HG03135 (cell line): ENCODE measurements at regions not wholly inside any gene's neighbourhood (a gene's known extent, or its start where the extent isn't known, plus 50 kb on each side); places are given as distances from the start of the nearest gene placed in this dataset.
"Not testable (repeated sequence)": the region's sequence is repeated elsewhere in the genome, so short reads cannot be mapped to it uniquely, and the experiment has no call there.

Experiments
- ATAC-seq: cut with Tn5 transposase; IDR thresholded peaks from one replicate; pipeline ENCODE4 v1.9.1; 2021; ENCODE audit warnings: mild to moderate bottlenecking, moderate library complexity; ENCODE audit not compliant: unreplicated experiment

DNA sequence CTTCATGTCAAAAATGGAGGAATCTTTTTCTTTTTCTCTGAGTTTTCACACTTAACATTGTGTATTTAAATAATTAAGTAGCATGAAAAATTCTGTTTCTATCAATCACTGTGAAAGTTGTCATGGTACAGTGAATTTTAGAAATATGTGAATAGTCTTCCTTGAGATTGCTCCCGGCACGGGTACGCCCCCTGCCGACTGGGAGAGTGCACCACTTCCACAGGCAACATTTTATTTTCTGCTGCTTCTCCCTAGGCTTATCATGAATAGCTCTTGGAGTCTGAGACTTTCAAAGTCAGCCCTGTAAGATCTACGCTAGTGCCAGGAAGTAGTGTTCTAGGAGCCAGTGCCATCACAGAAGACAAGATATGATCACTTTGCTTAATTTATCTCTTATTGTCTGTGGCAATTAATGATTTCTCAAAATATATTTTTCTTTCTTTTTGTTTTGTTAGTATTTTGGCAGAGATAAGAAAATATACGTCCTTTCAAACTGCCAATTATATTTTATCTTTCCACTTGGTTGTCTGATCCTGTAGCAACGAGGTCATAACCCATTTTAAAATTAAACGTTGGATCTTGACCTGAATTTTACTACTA lies 763.8 kb upstream of the AADAT start:
- peak; percentile 79 for ATAC-seq

DNA sequence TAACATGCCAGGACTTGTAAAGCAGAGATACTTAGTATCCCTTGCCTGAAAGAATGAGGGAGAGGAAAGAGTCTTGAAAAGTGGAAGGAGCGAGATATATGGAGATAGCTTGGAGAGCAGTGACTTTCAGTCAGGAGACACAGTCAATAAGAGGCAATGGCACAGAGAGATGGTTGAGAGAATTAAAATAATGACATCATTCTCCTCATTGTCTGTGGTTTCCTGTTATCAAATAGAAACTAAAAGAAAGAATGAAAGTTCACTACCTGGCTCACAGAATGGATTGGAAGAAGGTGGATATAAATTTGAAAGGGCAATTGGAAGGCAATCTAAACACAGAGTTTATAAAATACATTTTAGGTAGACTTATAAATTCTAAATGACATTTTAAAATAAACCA lies 760.2 kb upstream of the AADAT start:
- ATAC-seq = peak; percentile 69

DNA sequence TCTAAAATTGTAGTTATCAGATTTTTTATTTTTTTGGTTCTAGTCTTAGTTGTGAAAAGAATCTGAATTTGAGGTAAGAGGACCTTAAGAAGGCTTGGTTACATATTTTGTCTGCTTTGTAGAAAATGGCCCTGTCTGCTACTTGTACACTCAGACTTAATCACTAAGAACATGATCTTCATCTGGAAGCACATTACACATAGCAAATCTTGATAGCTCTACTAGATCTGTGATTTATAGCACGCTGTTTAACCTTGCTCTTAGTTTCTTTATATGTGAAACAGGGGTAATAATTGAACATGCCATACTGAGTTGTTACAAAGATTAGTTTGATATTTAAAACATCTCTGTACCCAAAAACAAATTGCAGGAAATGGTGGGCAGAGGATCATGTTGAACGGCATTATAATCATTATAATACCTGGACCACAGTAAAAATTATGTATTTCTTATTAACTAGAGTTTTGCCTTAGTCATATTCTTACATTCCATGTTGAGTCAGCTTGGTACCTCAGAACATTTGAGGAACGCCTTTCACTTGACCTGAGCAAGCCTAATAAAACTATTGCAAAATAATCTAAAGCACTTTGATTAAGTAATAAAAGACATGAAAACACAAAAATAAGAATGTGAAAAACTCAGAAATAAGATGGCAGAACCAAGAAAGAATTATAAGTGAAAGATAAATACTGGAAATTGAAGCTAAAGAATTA lies 738.0 kb upstream of the AADAT start:
- ATAC-seq = no peak

DNA sequence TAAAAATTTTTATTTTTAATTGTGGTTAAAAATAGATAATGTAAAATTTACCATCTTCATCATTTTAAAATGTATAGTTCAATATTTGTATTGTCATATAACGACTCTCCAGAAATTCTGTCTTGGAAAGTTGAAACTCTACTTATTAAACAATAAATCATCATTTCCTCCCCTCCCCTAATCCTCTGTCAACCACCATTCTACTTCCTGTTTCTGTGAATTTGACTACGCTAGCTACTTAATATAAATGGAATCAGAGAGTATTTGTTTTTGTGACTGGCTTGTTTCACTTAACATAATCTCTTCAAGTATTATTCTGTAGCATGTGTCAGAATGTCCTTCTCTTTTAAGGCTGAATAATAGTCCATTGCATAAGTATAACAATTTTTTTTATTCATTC lies 729.0 kb upstream of the AADAT start:
- no peak for ATAC-seq

DNA sequence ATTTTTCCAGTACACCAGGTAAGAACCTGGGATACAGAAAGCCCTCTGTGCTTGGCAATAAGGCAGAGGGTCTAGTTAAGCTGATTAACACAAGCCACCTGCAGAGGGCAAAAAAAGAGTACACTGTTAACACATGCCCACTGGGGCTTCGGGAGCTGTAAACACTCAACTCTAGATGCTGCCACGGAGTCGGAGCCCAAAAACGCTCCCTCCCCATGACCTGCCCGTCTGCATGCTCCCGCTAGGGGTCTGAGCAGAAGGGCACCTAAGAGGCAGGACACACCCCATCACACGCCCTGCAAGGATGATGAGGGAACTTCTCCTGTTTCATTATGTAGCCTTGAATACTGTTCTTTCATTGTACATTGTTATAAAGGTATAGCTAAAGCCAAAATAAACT lies 715.6 kb upstream of the AADAT start:
- no peak for ATAC-seq

DNA sequence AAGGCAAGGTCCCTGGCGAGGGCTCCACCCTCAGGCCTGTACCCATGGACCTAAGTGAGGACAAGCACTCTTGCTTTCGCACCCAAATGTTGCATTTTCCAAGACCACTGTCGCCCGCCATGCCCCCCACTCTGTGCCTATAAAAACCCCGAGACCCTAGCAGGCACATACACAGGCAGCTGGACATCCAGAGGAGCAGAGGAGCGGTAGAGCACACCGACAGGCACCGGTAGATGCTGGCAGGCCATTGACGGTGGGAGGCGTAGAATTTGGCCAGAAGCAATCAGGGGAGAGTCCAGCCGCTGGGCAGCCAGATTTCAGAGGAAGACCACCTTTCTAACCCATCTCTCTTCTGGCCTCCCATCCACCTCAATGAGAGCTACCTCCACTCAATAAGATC lies 715.2 kb upstream of the AADAT start:
- ATAC-seq = no peak

DNA sequence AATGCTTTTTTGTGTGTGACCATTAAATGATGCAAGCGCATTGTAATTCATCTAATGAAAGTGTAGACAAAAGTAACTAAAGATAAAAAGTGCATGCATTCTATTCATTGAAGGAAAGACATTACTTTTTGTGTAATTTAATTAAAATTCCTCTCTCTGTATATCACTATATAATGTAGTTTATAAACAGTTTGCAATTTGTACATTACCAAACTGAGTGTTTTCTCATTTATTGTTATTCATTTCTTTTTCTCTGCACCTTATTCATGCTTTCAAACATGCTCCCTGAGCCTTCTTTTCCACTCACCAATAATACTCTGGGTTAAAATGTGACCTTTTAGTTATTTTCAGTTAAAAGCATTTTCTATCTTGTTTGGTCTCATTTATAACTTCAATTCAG lies 713.7 kb upstream of the AADAT start:
- no peak for ATAC-seq

DNA sequence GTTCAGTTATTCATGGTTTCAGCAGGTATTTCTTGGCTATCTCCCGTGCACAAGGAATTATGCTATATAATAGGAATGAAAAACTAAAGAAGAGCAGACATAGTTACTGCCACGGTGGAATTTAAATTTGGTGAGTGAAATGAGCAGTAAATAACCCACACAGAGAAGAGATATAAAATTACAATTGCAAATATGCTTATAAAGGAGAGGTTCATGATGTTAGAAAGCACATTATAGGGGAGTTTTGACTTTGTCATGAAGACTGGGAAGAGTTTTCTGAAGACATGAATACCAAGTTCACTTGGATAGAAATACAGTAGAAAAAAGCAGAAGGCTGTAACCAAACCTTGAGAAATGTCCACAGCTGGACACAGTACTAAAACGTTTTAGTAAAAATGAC lies 712.0 kb upstream of the AADAT start:
- no peak for ATAC-seq

DNA sequence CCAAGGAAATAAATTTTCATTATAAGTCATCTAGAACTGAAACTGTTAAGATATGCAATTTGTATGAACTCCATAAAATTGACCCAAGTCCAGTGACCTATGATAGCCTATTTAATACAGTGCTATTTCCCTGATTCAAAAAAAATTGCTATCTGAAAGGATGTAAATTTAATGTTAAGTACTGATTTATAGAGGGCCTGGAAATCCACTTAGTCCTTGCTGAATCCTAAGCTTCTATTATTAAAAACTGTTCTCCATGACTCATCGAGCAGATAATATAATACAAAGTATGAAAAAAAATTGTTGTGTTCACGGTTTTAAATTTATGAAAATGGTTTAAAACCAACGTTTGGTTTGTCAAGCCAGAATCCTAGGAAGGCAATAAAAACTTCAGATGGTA lies 704.8 kb upstream of the AADAT start:
- no peak for ATAC-seq

DNA sequence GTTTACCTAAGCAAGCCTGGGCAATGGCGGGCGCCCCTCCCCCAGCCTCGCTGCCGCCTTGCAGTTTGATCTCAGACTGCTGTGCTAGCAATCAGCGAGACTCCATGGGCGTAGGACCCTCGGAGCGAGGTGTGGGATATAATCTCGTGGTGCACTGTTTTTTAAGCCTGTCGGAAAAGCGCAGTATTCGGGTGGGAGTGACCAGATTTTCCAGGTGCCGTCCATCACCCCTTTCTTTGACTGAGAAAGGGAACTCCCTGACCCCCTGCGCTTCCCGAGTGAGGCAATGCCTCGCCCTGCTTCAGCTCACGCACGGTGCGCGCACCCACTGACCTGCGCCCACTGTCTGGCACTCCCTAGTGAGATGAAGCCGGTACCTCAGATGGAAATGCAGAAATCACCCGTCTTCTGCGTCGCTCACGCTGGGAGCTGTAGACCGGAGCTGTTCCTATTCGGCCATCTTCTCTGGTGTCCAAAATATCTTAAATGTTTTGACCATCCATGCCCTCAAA lies 698.8 kb upstream of the AADAT start:
- ATAC-seq = not testable (repeated sequence)

DNA sequence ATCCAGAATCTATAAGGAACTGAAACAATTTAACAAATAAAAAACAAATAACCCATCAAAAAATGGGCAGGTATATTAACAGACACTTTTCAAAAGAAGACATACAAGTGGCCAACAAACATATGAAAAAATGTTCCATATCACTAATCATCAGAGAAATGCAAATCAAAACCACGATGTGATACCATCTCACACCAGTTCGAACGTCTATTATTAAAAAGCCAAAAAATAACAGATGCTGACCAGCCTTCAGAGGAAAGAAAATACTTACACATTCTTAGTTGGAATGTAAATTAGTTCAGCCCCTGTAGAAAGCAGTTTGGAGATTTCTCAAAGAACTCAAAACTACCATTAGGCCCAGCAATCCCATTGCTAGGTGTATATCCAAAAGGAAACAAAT lies 687.9 kb upstream of the AADAT start:
- no peak for ATAC-seq

DNA sequence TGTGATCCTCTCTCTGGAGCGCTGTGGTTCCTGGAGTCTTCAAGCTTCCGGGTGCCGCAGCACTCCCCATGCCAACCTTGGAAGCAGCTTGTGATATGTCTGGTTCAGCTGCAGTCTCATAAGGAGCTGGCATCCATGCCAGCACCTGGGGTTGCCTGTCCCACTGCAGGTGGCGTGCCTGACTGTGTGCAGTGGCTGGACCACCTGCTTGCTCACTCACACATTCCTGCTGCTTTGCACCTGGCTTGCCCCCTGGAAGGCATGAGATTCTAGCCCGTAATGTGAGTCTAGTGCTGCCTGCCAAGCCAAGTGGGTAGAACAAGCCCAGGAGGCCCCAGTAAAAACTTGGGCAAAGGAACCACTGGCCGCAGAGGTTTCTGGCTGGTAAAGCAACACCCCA lies 687.2 kb upstream of the AADAT start:
- no peak for ATAC-seq

DNA sequence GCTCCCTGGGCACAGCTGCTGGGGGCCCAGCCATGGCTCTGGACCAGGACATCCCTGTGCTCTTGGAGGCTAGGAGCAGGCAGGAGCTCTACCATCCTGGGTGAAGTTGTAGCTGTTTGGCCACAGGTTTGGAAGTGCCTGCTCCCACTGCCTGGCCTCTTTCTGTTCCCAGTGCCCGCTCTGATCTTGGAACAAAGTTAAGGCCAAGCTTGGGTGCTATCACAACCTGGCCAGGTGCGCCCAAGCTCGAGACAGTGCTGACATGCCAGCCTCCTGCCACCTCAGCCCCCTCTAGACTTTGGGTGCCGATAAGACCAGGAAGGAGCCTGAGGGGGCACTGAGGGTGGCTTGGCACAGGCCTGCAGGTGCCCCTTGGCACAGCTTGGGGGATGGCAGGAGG lies 686.1 kb upstream of the AADAT start:
- ATAC-seq = no peak

DNA sequence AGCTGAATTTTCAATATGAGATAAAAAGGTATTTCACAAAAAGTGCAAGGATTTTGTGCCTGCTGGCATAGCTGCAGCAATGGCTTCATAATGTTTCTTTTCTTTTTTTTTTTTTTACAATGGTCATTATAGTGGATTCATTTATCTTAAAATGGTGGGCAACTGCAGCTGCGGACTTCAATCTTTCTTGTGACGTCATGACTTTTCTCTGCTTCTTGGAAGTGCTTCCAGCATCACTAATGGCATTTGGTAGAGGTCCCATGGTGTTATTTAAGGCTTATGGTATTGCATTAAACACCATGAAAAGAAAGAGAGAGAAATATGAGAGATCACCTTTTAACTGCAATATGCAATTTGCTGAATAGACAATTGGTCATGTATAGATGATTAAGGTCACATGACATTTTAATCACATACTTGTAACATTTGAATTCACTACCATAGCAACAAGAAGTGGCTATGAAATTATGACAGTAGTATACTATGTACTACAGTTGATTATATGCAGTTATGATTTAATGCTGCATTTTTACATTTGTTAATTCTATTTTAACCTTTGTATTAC lies 684.0 kb upstream of the AADAT start:
- ATAC-seq = no peak

DNA sequence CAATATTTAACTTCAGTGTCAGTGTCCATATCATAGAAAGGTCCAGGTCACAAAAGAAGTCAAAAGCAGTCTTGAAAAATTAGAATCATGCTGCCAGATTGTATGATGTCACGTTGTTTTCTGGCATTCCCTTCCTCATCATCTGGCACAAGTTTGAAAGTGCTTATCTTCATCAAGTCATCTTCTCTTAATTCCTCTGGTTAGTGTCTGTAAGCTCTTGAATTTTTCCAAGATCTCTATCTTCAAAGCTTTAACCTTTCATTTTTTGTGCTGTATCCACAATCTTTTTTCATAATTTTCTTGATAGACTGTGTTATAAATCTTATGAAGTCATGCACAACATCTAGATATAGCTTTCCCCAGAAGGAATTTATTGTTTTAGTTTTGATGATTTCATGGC lies 682.7 kb upstream of the AADAT start:
- no peak for ATAC-seq

DNA sequence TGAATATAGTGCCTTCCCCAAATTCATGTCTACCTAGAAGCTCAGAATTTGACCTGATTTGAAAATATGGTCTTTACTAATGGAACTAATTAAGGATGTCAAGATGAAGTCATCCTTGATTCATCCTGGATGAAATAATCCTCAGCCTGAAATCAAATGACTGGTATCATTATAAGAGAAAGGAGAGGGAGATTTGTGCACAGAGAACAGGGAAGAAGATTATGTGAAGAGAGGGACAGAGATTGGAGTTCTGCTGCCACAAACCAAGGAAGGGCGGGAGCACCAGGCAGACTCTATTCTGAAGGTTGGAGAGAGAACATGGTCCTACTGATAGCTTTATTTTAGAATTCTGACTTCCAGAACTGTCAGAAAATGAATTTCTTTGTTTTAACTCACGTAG lies 680.9 kb upstream of the AADAT start:
- no peak for ATAC-seq

DNA sequence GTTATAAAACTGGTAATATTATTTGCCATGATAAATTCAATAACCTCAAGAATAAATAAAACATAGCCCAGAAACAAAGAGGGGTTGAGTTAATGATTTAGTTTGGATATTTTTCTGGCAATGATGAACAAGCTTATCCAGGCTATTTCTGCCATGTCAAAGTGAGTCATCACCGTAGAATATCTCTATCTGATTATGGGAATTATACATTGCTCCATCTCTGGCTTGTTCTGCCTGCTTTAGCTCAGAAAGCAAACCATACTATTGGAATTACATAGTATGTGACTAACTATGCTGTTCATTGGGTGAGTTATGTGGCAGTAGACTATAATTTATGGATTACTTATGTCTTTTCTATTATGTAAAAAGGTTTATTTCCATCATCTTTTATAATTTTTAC lies 680.1 kb upstream of the AADAT start:
- no peak for ATAC-seq

DNA sequence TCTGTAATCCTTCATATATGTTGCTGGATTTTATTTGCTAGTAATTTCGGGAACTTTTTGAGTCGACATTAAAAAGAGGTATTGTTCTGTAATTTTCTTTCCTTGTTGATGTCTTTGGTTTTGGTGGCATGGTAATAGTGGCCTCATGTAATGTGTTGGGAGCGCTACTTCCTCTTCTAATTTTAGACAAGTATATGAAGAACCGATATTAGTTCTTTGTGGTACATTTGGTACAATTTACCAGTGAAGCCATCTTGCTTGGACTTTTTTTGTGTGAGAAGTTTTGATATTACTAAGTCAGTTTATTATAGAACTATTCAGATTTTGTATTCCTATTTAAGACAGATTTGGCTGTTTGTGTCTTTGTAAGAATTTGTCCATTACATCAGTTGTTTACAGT lies 669.2 kb upstream of the AADAT start:
- no peak for ATAC-seq

DNA sequence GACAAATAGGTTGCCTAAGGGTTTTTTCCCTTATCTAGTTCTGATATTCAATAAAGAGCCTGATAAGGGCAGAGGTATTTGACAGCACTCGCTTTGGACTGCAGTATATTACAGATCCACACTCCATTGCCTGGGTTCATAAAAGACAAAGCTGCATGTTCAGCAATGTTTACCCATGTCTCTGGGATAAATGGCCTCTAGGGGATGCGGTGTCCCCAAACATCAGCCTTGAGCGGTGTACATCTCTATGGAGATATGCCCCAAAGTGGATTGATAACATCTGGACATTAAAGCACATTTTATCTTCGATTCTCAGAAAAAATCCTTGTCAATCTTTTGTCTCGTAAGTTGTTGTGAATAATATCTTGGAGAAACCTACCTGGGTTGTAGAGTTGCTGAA lies 660.8 kb upstream of the AADAT start:
- ATAC-seq = no peak

DNA sequence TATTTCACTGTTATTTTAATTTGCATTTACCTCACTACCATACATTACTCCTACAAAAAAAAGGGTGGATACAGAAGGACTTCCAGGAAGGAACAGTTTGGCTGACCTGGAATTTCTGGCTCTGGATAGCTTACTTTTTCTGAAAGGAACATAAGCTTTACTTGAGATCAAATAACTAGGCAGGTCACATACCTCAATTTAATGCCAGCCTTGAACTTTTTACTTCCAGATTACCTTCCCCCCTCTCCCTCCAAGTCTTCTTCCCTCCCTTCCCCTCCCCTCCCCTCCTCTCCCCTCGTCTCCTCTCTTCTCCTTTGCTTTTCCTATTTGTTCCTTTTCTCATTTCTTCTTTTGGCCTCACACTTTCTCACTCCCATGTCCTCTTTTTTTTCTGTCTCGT lies 659.2 kb upstream of the AADAT start:
- ATAC-seq = no peak

DNA sequence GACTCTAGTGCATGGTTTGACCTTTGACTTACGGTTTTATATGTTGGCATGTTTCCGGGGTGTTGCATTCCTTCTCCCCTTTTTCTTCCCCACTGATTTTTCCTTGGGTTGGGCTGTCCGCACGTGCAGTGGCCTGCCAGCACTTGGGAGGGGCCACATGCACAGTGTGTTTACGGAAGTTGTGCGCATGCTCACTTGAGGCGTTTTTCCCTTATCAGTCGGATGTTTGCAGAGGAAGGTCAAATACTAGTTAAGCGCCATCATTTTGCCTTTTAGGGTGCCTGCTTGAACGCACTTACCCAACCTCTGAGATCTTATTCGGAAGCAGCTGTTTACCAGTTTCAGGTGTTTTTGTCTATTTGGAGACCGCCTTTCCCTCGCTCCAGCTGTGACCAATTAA lies 653.9 kb upstream of the AADAT start:
- ATAC-seq = no peak

DNA sequence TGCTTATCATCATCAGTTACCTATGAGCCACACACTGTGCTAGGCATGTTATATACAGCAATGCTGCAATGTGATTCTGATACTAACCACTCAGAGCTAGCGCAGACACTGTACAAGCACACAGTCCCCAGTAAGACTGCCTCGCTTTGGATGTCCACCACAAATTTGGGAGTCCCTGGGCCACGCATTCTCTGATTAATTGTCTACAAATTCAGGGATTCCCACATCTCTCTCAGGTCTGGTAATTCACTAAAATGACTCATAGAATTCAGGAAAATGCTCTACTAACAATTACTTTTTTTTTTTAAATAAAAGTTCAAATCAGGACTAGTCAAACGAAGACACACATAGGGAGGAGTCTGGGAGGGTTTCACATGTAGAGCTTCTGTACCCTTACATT lies 652.1 kb upstream of the AADAT start:
- ATAC-seq = no peak

DNA sequence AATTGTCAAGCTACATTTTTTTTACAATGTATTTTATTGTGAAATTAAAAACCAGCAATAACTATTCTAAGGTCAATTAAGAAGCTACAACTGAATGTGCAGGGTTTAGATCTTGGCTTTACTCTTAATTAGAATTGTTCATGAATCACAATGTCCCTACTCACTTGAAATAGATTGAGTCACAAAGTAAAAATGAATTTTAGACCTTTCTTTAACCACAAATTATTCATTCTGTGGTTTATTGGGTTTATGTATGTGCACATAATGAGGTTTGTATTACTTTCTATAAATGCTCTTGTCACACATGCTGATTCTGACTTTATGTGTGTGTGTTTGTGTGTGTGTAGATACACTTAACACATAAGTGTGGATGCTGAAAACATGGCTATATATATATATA lies 647.0 kb upstream of the AADAT start:
- no peak for ATAC-seq
